ENCODE measurements at regions not wholly inside any gene's neighbourhood (a gene's known extent, or its start where the extent isn't known, plus 50 kb on each side); places are given as distances from the start of the nearest gene placed in this dataset.

GRCh38 chr1:29728703-29729102 lies 492.4 kb downstream of the PTPRU start:
- TF ChIP-seq CTCF (IDR thresholded peaks at IDR 0.05 in 2 of 3, conservative IDR thresholded peaks at IDR 0.05 in 1 of 3; ENCODE audit: borderline replicate concordance in 1 of 3, insufficient read depth in 1 of 3, low read depth in 2 of 3, low read length in 2 of 3) (no peak), SIN3A (IDR thresholded peaks at IDR 0.05; ENCODE audit: low read depth) (no peak), MAX (IDR thresholded peaks at IDR 0.05) (no peak), ZNF274 (IDR thresholded peaks at IDR 0.05; ENCODE audit: low read depth, low read length) (no peak), POLR2A (IDR thresholded peaks at IDR 0.05; ENCODE audit: borderline replicate concordance, extremely low read depth, insufficient read depth, insufficient read length) (no peak), POLR2AphosphoS5 (IDR thresholded peaks at IDR 0.05; ENCODE audit: low read depth, low read length) (no peak), RAD21 (IDR thresholded peaks at IDR 0.05; ENCODE audit: low read depth) (no peak), EZH2 (IDR thresholded peaks at IDR 0.05) (no peak), ATF3 (IDR thresholded peaks at IDR 0.05) (no peak), ZFX (IDR thresholded peaks at IDR 0.05) (no peak)

Data from HCT116 (cell line).